Heart left ventricle (tissue), 16 donors: ENCODE measurements at regions not wholly inside any gene's neighbourhood (a gene's known extent, or its start where the extent isn't known, plus 50 kb on each side); places are given as distances from the start of the nearest gene placed in this dataset.

ENCODE experiments used
- ATAC-seq, 4 donors: fragments of 200-7000 bp; cut with Tn5 transposase; one replicate each; pipeline ENCODE4 v1.9.1; 2020 to 2022; ENCODE audit warnings: moderate library complexity in 4 of 4, mild to moderate bottlenecking in 3 of 4, moderate number of reproducible peaks in 1 of 4
- DNase-seq, 5 donors: peaks; one replicate each; pipeline ENCODE4 v3.0.0-alpha.2; 2020
- H3K27ac ChIP-seq, 12 donors: fragments of 200-600 bp; sonication (generic) in 4 of 12; one replicate each; pipeline versions ENCODE4 v1.5.0 to v1.8.0; 2016 to 2022; ENCODE audit warnings: mild to moderate bottlenecking in 2 of 12
- H3K27me3 ChIP-seq, 9 donors: fragments of 200-600 bp; sonication (generic) in 2 of 9; one replicate each; pipeline versions ENCODE4 v1.5.1 to v1.8.0; 2016 to 2022; ENCODE audit warnings: mild to moderate bottlenecking in 3 of 9
- H3K36me3 ChIP-seq, 9 donors: fragments of 200-600 bp; sonication (generic) in 2 of 9; one replicate each; pipeline versions ENCODE4 v1.5.0 to v1.8.0; 2018 to 2022; ENCODE audit warnings: mild to moderate bottlenecking in 2 of 9
- H3K4me1 ChIP-seq, 12 donors: fragments of 200-600 bp; sonication (generic) in 4 of 12; one replicate each; pipeline versions ENCODE4 v1.5.0 to v1.8.0; 2016 to 2022; ENCODE audit warnings: mild to moderate bottlenecking in 3 of 12
- H3K4me3 ChIP-seq, 12 donors: fragments of 200-600 bp; sonication (generic) in 4 of 12; one replicate each; pipeline versions ENCODE4 v1.5.0 to v1.8.0; 2017 to 2022; ENCODE audit warnings: mild to moderate bottlenecking in 9 of 12, moderate library complexity in 4 of 12
- H3K9me3 ChIP-seq, 12 donors: fragments of 200-600 bp; sonication (generic) in 4 of 12; one replicate each; pipeline versions ENCODE4 v1.5.0 to v1.8.0; 2016 to 2022; ENCODE audit warnings: mild to moderate bottlenecking in 1 of 12
- CTCF ChIP-seq, 12 donors: fragments of 200-600 bp; sonication (generic) in 4 of 12; IDR thresholded peaks; one replicate each; pipeline versions ENCODE4 v1.5.0 to v1.8.0; 2018 to 2022; ENCODE audit warnings: antibody characterized with exemption in 12 of 12, mild to moderate bottlenecking in 5 of 12
- POLR2A ChIP-seq, 2 donors: fragments of 450-650 bp; IDR thresholded peaks; one replicate each; pipeline ENCODE4 v1.6.1; 2017; ENCODE audit warnings: antibody characterized with exemption in 2 of 2, mild to moderate bottlenecking in 2 of 2, moderate library complexity in 2 of 2
- WGBS, 4 donors: extraction: QIAGEN DNeasy Blood & Tissue Kit in 2 of 4; methylation state at CpG; one replicate each; pipeline versions ENCODE4 v1.1.5 to v1.1.7; 2013 to 2018; 5-methylcytosine and 5-hydroxymethylcytosine counted together
- intact Hi-C, 10 donors: fragments of 100-400 bp; cut with DNase I; formaldehyde crosslinking; loops; one replicate each; pipeline versions ENCODE4 v1.11.1 to v1.14.2; 2022
- donor health status: ischemic (EF 13 %, LVEDD 7.1; RV severe dilation, severe dysfunction).
- donor health status: healthy with polysubstance abuse.
- donor health status: DM: no; HTN: yes; CAD: no.
- donor health status: DM: no; HTN: no; CAD: no.
- donor health status: ischemic (EF 25% LVEDD 6.9; RV normal size, moderate dysfunction).
- donor health status: ischemic (EF 25% LVEDD 5.7; RV mildly dilated, moderate dysfunction).
- donor health status: healthy.
- donor health status: DM: yes; HTN: yes; CAD: no.
- donor health status: ischemic (EF 35%, LVEDD 5.7; RV mildly dilated, moderate dysfunction).
- donor health status: nonischemic (EF 11% LVEDD 7.7; RV severe dilation, severe dysfunction).
- donor health status: DM: yes; HTN: yes; CAD: no.
- donor health status: PGD.
- donor health status: ischemic (EF 29% LVEDD 5.4; RV normal size, mild dysfunction).
- donor health status: nonischemic (EF 23%, LVEDD 6.1; RV moderate dilation, normal function).

GRCh38 chr3:168506589-168506988 lies 410.9 kb upstream of the GOLIM4 start:
- intact Hi-C loops, result no loop called here

GRCh38 chr3:168501570-168501969 lies 405.8 kb upstream of the GOLIM4 start:
- WGBS, 4 donors, result 67 to 83% (median 81%) methylated on average over 1 of the region's 1 CpG
- no peaks in the 10 kb centered on the region for H3K36me3 ChIP-seq
- ATAC-seq (no peak), DNase-seq (no peak)
- H3K9me3 ChIP-seq, result peaks cover 0 to 3% (median 0%) of the 10 kb centered on the region in 12 donors
- H3K27me3 ChIP-seq, result no peaks in the 10 kb centered on the region
- H3K4me1 ChIP-seq, result no peaks in the 10 kb centered on the region
- TF ChIP-seq CTCF (IDR thresholded peaks at IDR 0.05), result no peak
- no peak for TF ChIP-seq POLR2A (IDR thresholded peaks at IDR 0.05)
- no peak overlapping the region for H3K4me3 ChIP-seq
- intact Hi-C loops, result no loop called here
- no peak overlapping the region for H3K27ac ChIP-seq

More at GRCh38 chr3:168506589-168506988, 410.9 kb upstream of the GOLIM4 start:
- H3K27me3 ChIP-seq, result peaks cover 0 to 7% (median 0%) of the 10 kb centered on the region in 9 donors
- H3K9me3 ChIP-seq, result peaks cover 0 to 3% (median 0%) of the 10 kb centered on the region in 12 donors
- DNase-seq, result no peak
- H3K36me3 ChIP-seq, result no peaks in the 10 kb centered on the region
- H3K4me1 ChIP-seq, result no peaks in the 10 kb centered on the region
- no peak overlapping the region for H3K27ac ChIP-seq
- no peak overlapping the region for H3K4me3 ChIP-seq
- ATAC-seq, result no peak
- 63 to 78% (median 70%) methylated on average over 1 of the region's 1 CpG for WGBS, 4 donors
- no peak for TF ChIP-seq CTCF (IDR thresholded peaks at IDR 0.05)
- TF ChIP-seq POLR2A (IDR thresholded peaks at IDR 0.05), result no peak

GRCh38 chr3:168498194-168498593 lies 402.5 kb upstream of the GOLIM4 start:
- no peak for TF ChIP-seq CTCF (IDR thresholded peaks at IDR 0.05)
- no peak for TF ChIP-seq POLR2A (IDR thresholded peaks at IDR 0.05)
- Histone ChIP-seq H3K36me3 (no peaks in the 10 kb centered on the region), H3K4me3 (no peak overlapping the region), H3K27me3 (no peaks in the 10 kb centered on the region), H3K27ac (no peak overlapping the region), H3K9me3 (no peaks in the 10 kb centered on the region), H3K4me1 (no peaks in the 10 kb centered on the region)
- no peak for DNase-seq
- intact Hi-C loops, result no loop called here
- ATAC-seq, result no peak

- intact Hi-C loops, result no loop called here
- DNase-seq, result no peak
- H3K4me3 ChIP-seq, result no peak overlapping the region
- no peak for ATAC-seq
- no peaks in the 10 kb centered on the region for H3K36me3 ChIP-seq
- H3K27ac ChIP-seq, result no peak overlapping the region
- no peak for TF ChIP-seq CTCF (IDR thresholded peaks at IDR 0.05)
- no peak for TF ChIP-seq POLR2A (IDR thresholded peaks at IDR 0.05)
- 33 to 86% (median 82%) methylated on average over 2 of the region's 2 CpGs for WGBS, 4 donors
- H3K9me3 ChIP-seq, result no peaks in the 10 kb centered on the region
- no peaks in the 10 kb centered on the region for H3K4me1 ChIP-seq
- H3K27me3 ChIP-seq, result no peaks in the 10 kb centered on the region
These were observed 402.0 kb upstream of the GOLIM4 start for GRCh38 chr3:168497741-168498140.
